Epithelial cell of esophagus (primary cell): ENCODE measurements at regions not wholly inside any gene's neighbourhood (a gene's known extent, or its start where the extent isn't known, plus 50 kb on each side); places are given as distances from the start of the nearest gene placed in this dataset.

Experiments used
- DNase-seq: peaks from one replicate; pipeline ENCODE4 v3.0.0; 2010; ENCODE audit warnings: low read depth
- H3K4me3 ChIP-seq: 2 replicates; pipeline ENCODE4 v1.5.1; 2011; ENCODE audit warnings: mild to moderate bottlenecking, low read length, control low read depth
- TF ChIP-seq, protein P1 (sequence below): IDR thresholded peaks from 2 replicates; pipeline ENCODE4 v1.5.1; 2011; ENCODE audit warnings: low read depth, mild to moderate bottlenecking, low read length, control low read depth, inconsistent platforms; ENCODE audit not compliant: insufficient read depth; ENCODE audit errors: missing control alignments

DNA sequence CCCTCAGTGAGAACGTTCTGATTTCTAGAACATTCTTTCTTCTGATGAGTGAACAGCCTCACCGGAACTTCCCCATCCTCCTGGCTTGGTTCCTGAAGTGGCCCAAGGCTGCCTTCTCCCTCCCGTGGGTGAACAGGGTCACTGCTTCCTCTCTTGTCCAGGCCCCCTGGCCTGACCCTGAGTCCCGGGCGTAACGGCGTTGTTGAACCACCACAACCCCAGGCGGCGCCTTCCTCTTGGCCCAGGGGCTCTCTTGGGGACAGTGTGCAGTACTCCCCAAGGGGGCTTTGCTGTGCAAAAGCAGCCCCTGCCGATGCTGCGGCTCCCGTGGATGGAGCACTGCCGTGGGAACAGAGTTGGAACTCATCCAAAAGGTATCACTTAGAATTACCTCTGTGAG, 147.2 kb downstream of the TSN start:
- no peak for DNase-seq
- TF ChIP-seq, protein P1, sequence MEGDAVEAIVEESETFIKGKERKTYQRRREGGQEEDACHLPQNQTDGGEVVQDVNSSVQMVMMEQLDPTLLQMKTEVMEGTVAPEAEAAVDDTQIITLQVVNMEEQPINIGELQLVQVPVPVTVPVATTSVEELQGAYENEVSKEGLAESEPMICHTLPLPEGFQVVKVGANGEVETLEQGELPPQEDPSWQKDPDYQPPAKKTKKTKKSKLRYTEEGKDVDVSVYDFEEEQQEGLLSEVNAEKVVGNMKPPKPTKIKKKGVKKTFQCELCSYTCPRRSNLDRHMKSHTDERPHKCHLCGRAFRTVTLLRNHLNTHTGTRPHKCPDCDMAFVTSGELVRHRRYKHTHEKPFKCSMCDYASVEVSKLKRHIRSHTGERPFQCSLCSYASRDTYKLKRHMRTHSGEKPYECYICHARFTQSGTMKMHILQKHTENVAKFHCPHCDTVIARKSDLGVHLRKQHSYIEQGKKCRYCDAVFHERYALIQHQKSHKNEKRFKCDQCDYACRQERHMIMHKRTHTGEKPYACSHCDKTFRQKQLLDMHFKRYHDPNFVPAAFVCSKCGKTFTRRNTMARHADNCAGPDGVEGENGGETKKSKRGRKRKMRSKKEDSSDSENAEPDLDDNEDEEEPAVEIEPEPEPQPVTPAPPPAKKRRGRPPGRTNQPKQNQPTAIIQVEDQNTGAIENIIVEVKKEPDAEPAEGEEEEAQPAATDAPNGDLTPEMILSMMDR: no peak
- no peak overlapping the region for H3K4me3 ChIP-seq

DNA sequence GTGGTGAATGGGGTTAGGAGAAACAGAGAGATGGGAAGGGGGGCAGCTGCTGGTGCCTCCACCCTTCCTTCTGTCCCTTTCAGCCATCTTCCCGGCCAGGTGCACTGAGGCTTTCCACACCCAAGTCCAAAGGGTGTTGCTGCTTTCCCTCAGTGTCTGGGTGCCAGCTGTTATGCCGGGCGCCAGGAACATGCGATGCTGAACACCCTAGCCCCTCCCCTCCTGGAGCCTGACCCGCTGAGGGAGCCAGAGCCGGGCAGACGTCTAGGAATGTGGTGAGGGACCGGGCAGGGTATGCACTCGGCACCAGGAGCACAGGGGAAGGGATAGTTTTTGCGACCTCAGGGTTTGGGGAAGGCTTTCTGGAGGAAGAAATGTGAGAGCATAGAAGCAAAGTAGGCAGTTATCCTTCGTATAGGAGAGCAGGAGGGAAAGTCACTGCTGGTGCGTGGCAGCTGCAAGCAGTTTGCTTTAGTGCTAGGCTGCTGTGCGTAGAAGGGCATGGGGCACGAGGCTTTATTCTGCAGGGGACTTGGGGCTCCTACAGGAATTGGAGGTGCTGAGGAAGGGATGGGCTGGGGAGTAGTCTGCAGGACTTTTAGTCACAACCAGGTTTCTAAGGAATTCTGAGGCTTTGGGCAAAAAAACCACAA, 147.7 kb downstream of the TSN start:
- H3K4me3 ChIP-seq: no peak overlapping the region
- DNase-seq: no peak
- TF ChIP-seq, protein P1: no peak

DNA sequence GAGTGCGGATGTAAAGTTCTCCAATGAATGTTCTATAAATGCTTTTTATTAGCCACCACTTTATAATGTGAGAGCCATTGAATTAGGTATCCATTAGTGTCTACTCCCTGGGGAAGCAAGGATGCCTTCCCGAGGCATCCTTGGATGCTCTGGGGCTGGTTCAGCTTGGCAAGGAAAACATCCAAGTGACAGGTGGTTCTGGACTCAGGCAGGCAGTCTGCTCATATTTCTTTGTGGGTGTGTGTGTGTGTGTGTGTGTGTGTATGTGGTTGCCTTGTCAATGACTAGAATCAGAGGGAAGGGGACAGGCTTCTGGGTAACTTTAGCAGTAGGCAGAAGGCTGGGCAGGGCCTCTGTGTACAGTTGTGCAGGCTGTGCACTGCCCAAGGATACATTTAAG, 149.2 kb downstream of the TSN start:
- no peak for DNase-seq
- H3K4me3 ChIP-seq: no peak overlapping the region
- TF ChIP-seq, protein P1: no peak

DNA sequence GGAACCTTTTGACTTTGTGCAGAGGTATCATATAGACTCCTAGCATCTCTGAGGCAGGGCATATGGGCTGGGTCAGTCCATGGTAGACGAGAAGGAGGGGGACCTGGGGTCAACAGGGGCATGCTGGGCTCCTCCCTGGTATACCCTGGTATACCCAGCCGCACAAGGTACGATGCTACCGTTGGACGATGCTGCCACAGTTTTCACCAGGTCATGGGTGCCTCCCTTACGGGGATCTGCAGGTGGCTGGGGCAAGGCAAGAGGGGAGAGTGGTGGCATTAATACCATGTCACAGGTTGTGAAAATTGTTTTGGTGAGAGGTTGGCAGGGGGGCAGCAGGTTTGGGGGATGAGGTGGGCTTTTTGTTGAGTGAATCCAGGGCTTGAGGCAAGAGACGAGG, 149.8 kb downstream of the TSN start:
- TF ChIP-seq, protein P1: no peak
- DNase-seq: no peak
- no peak overlapping the region for H3K4me3 ChIP-seq

DNA sequence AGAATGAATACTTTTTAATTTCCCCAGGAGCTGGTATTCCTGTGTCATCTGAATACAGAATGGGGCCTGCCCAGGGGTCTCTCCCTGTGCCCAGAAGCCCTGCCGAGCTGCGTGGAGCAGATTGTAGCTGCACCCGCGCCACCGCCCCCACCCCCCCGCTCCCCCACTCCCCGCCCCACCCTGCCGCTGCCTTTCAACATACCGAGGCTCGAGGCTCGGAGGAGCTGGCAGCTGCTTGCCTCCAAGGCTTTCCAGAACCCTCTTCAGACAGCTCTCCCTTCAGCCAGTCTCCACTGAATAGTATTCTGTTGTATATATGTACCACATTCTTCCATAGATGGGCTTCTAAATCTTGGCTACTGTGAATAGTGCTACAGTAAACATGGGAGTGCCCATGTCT, 150.7 kb downstream of the TSN start:
- no peak for DNase-seq
- H3K4me3 ChIP-seq: no peak overlapping the region
- TF ChIP-seq, protein P1: no peak

DNA sequence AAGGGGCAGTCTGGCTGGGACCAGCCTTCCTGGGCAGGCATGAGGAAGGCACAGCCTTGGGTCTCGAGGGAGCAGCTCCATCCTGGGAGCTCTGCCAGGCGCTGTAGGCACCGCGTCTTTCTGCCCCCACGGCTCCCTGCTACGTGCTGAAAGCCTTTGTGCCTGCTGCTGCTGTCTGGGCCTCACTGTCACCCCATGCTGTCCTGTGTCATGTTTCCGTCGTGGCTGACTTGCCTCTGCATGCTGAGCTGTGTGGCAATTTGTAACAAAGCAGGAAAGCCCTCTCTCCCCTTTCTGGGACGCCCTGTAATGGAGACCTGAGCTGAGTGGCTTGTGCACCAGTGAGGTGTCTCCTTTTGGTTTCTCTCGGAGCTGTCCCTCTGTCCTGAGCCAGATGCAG, 152.5 kb downstream of the TSN start:
- H3K4me3 ChIP-seq: no peak overlapping the region
- no peak for DNase-seq
- TF ChIP-seq, protein P1: no peak

DNA sequence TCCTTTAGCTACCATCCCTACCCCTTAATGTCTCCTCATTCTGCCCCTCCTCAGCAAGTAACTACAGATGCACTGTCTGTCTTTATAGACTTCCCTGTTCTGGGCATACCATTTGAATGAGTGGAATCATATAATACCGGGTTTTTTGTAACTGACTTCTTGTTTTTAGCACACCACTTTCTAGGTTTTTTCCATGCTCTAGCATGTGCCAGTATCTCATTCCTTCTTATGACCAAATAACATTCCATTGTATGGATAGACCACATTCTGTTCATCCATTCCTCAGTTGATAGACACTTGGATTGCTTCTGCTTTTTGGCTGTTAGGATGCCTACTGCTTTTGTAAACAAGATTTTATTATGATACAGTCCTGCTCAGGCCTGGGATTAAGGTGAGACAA, 154.7 kb downstream of the TSN start:
- TF ChIP-seq, protein P1: no peak
- DNase-seq: no peak
- H3K4me3 ChIP-seq: no peak overlapping the region
